Transverse colon (tissue), 4 donors: ENCODE measurements at regions not wholly inside any gene's neighbourhood (a gene's known extent, or its start where the extent isn't known, plus 50 kb on each side); places are given as distances from the start of the nearest gene placed in this dataset.

Experiments used
- EP300 ChIP-seq: sonication (generic); formaldehyde crosslinking; IDR thresholded peaks from one replicate; pipeline ENCODE4 v1.6.1; 2017; ENCODE audit warnings: antibody characterized with exemption, low read depth
- POLR2A ChIP-seq: fragments of 450-650 bp; IDR thresholded peaks from one replicate; pipeline ENCODE4 v1.6.1; 2016; ENCODE audit warnings: antibody characterized with exemption, mild to moderate bottlenecking, moderate library complexity
- POLR2AphosphoS5 ChIP-seq, 3 donors: sonication (generic); formaldehyde crosslinking; IDR thresholded peaks; one replicate each; pipeline ENCODE4 v1.6.1; 2016; ENCODE audit warnings: antibody characterized with exemption in 3 of 3
- TF ChIP-seq, protein P1 (sequence below), 5 experiments: fragments of 200-600 bp in 3 of 5; fragments of 450-650 bp in 2 of 5; sonication (generic) in 3 of 5; IDR thresholded peaks; 1 replicate in 2 of 5; 2 replicates in 3 of 5; pipeline ENCODE4 v1.5.1; 2016 to 2017; ENCODE audit warnings: antibody characterized with exemption in 5 of 5, inconsistent platforms in 3 of 5, mild to moderate bottlenecking in 2 of 5, moderate library complexity in 1 of 5

DNA sequence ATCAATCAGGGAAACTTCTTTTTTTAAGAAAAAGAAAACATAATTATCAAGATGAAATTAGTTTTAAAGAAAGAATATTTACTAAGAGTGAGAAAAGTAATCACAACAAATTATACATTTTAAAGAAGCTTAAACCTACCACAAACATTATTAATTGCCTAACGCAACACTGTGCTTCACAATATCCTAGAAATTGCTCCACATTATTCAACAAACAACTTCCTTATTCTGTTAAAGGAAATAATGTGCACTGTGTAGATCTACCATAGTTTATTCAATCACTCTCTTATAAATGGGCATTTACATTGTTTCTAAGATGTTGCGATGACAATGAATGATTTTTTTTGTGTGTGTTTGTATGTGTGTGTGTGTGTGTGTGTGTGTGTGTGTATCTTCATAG is 525.9 kb upstream of the KCNMB2 start:
- TF ChIP-seq POLR2A (no peak), POLR2AphosphoS5 (IDR thresholded peaks at IDR 0.05) (no peak), EP300 (no peak)
- TF ChIP-seq, protein P1, sequence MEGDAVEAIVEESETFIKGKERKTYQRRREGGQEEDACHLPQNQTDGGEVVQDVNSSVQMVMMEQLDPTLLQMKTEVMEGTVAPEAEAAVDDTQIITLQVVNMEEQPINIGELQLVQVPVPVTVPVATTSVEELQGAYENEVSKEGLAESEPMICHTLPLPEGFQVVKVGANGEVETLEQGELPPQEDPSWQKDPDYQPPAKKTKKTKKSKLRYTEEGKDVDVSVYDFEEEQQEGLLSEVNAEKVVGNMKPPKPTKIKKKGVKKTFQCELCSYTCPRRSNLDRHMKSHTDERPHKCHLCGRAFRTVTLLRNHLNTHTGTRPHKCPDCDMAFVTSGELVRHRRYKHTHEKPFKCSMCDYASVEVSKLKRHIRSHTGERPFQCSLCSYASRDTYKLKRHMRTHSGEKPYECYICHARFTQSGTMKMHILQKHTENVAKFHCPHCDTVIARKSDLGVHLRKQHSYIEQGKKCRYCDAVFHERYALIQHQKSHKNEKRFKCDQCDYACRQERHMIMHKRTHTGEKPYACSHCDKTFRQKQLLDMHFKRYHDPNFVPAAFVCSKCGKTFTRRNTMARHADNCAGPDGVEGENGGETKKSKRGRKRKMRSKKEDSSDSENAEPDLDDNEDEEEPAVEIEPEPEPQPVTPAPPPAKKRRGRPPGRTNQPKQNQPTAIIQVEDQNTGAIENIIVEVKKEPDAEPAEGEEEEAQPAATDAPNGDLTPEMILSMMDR (IDR thresholded peaks at IDR 0.05), result no peak
